ENCODE measurements at regions not wholly inside any gene's neighbourhood (a gene's known extent, or its start where the extent isn't known, plus 50 kb on each side); places are given as distances from the start of the nearest gene placed in this dataset.

GRCh38 chr7:131241386-131241785 lies 86.3 kb upstream of the MKLN1 start:
- TF ChIP-seq CTCF (IDR thresholded peaks at IDR 0.05; ENCODE audit: low read length) (no peak), EZH2phosphoT487 (IDR thresholded peaks at IDR 0.05; ENCODE audit: low read length) (no peak), EZH2 (optimal IDR thresholded peaks at IDR 0.05; ENCODE audit: low read depth, low read length) (no peak)
